ENCODE measurements at regions not wholly inside any gene's neighbourhood (a gene's known extent, or its start where the extent isn't known, plus 50 kb on each side); places are given as distances from the start of the nearest gene placed in this dataset.

- H3K79me2 ChIP-seq (ENCODE audit: insufficient read depth, low read length): no peaks in the 10 kb centered on the region
- no peak overlapping the region for H3K27ac ChIP-seq (ENCODE audit: insufficient read length, low read depth, low read length)
- H3K9me3 ChIP-seq (ENCODE audit: control insufficient read depth, low read depth, low read length): peaks cover 14% of the 10 kb centered on the region
- Mint-ChIP-seq H3K9me3 (peaks cover 10 to 13% of the 10 kb centered on the region in 2 experiments; a peak in 4 of 5 replicates), H3K4me3 (no peak overlapping the region), H3K4me1 (no peaks in the 10 kb centered on the region), H3K27me3 (ENCODE audit: low read depth) (peaks cover 2% of the 10 kb centered on the region), H3K36me3 (ENCODE audit: insufficient read depth in 1 of 3, low read depth in 3 of 3) (peaks cover 2 to 11% (median 9%) of the 10 kb centered on the region in 3 experiments), H3K27ac (no peak overlapping the region)
- H2BK20ac ChIP-seq (ENCODE audit: low read depth, low read length, poor library complexity, severe bottlenecking): no peak overlapping the region
- no peak overlapping the region for H2BK15ac ChIP-seq (ENCODE audit: low read depth, low read length)
- H2AFZ ChIP-seq (ENCODE audit: low read length): no peak overlapping the region
- no peak for DNase-seq
- no peak overlapping the region for H3K14ac ChIP-seq (ENCODE audit: insufficient read depth, low read length)
- H4K20me1 ChIP-seq (ENCODE audit: control insufficient read depth, insufficient read depth, insufficient read length): no peaks in the 10 kb centered on the region
- H2AK5ac ChIP-seq (ENCODE audit: insufficient read length, low read length): no peak overlapping the region
- no peaks in the 10 kb centered on the region for H3K4me1 ChIP-seq (ENCODE audit: insufficient read depth, low read length)
- no peak overlapping the region for H3K4ac ChIP-seq (ENCODE audit: low read depth, low read length)
- no peak overlapping the region for H3K18ac ChIP-seq (ENCODE audit: insufficient read length, low read depth, low read length)
- H3T11ph ChIP-seq (ENCODE audit: low read length): no peak overlapping the region
- H3K4me2 ChIP-seq (ENCODE audit: insufficient read depth, insufficient read length, low read length): no peak overlapping the region
- TF ChIP-seq CTCF (conservative IDR thresholded peaks at IDR 0.05): no peak
- WGBS (ENCODE audit: extremely low coverage, insufficient read length, low lambda C conversion rate): no CpG with 5 or more reads among the region's 3 CpGs
- no peak overlapping the region for H3K56ac ChIP-seq (ENCODE audit: insufficient read length, low read depth, low read length)
- H3K9ac ChIP-seq (ENCODE audit: extremely low read depth, insufficient read length, low read length): no peak overlapping the region
- no peak overlapping the region for H3K23ac ChIP-seq (ENCODE audit: insufficient read length, low read depth, low read length)
- no peak overlapping the region for H4K5ac ChIP-seq (ENCODE audit: insufficient read length, low read depth, low read length)
- no peak overlapping the region for H4K8ac ChIP-seq (replicated peaks; ENCODE audit: insufficient read length, low read depth, low read length)
- no peak overlapping the region for H2BK5ac ChIP-seq (ENCODE audit: insufficient read length, low read length)
- H3K23me2 ChIP-seq (ENCODE audit: insufficient read length, low read depth, low read length, poor library complexity, severe bottlenecking): no peaks in the 10 kb centered on the region
- no peak overlapping the region for H4K91ac ChIP-seq (ENCODE audit: insufficient read length, low read depth, low read length)
- no peak overlapping the region for H2BK120ac ChIP-seq (ENCODE audit: low read depth, low read length, poor library complexity, severe bottlenecking)
- no peaks in the 10 kb centered on the region for H3K27me3 ChIP-seq (ENCODE audit: insufficient read depth, low read length)
- H3K79me1 ChIP-seq (ENCODE audit: insufficient read depth, low read depth, low read length, poor library complexity, severe bottlenecking): no peaks in the 10 kb centered on the region
- no peak overlapping the region for H2BK12ac ChIP-seq (ENCODE audit: insufficient read length, low read depth, low read length)
Observed at GRCh38 chr17:5948811-5949210, 121.4 kb upstream of the WSCD1 start.
